Vagina (tissue), 2 donors: ENCODE measurements at regions not wholly inside any gene's neighbourhood (a gene's known extent, or its start where the extent isn't known, plus 50 kb on each side); places are given as distances from the start of the nearest gene placed in this dataset.

ENCODE experiments used
- CTCF ChIP-seq, 3 experiments: fragments of 450-650 bp in 2 of 3; fragments of 200-600 bp in 1 of 3; sonication (generic) in 1 of 3; IDR thresholded peaks; one replicate each; pipeline ENCODE4 v1.5.1; 2017 to 2019; ENCODE audit warnings: antibody characterized with exemption in 3 of 3, mild to moderate bottlenecking in 2 of 3, moderate library complexity in 2 of 3
- POLR2A ChIP-seq, 2 donors: fragments of 450-650 bp; IDR thresholded peaks; one replicate each; pipeline ENCODE4 v1.6.1; 2017; ENCODE audit warnings: antibody characterized with exemption in 2 of 2, mild to moderate bottlenecking in 2 of 2, moderate library complexity in 2 of 2
- POLR2AphosphoS5 ChIP-seq, 2 donors: sonication (generic); formaldehyde crosslinking; IDR thresholded peaks; one replicate each; pipeline ENCODE4 v1.9.0; 2017; ENCODE audit warnings: antibody characterized with exemption in 2 of 2, mild to moderate bottlenecking in 2 of 2, low read depth in 1 of 2; ENCODE audit not compliant: insufficient read depth in 1 of 2

- TF ChIP-seq POLR2A (IDR thresholded peaks at IDR 0.05) (no peak), CTCF (IDR thresholded peaks at IDR 0.05) (no peak), POLR2AphosphoS5 (IDR thresholded peaks at IDR 0.05; ENCODE audit: insufficient read depth in 1 of 2, low read depth in 1 of 2) (no peak)
Observed at GRCh38 chr11:44510372-44510771, 55.1 kb upstream of the CD82 start.
